Activated T-helper 1 cell treated with anti-CD3 and anti-CD28 coated beads, Interleukin-12 subunit alpha, Interleukin-12 subunit beta, Interleukin-2, Interleukin-4 antibody, amounts not matched to agents 30 ng/mL and 10 ng/mL and 1 ng/mL, durations not matched to agents 14 hours and 24 hours and 36 hours (primary cell): ENCODE measurements at regions not wholly inside any gene's neighbourhood (a gene's known extent, or its start where the extent isn't known, plus 50 kb on each side); places are given as distances from the start of the nearest gene placed in this dataset.
"Not testable (repeated sequence)": the region's sequence is repeated elsewhere in the genome, so short reads cannot be mapped to it uniquely, and the experiment has no call there.

Experiments
- DNase-seq: peaks from one replicate; pipeline ENCODE4 v3.0.0; 2021; ENCODE audit warnings: low spot score
- H3K27ac Mint-ChIP-seq: one replicate; pipeline ENCODE4 v1.8.0; 2021; ENCODE audit warnings: mild to moderate bottlenecking, mixed read lengths
- H3K27me3 Mint-ChIP-seq: one replicate; pipeline ENCODE4 v1.8.0; 2022; ENCODE audit warnings: mild to moderate bottlenecking, moderate library complexity, mixed read lengths; ENCODE audit not compliant: insufficient read depth
- H3K36me3 Mint-ChIP-seq: one replicate; pipeline ENCODE4 v1.8.0; 2021; ENCODE audit warnings: low read depth, mixed read lengths
- H3K4me1 Mint-ChIP-seq: one replicate; pipeline ENCODE4 v1.8.0; 2021; ENCODE audit warnings: low read depth, mixed read lengths
- H3K4me3 Mint-ChIP-seq: one replicate; pipeline ENCODE4 v1.8.0; 2021; ENCODE audit warnings: mild to moderate bottlenecking, moderate library complexity, mixed read lengths
- H3K9me3 Mint-ChIP-seq: one replicate; pipeline ENCODE4 v1.8.0; 2021; ENCODE audit warnings: mixed read lengths
- intact Hi-C: fragments of 100-400 bp; cut with micrococcal nuclease; formaldehyde crosslinking; loops from one replicate; pipeline ENCODE4 v1.15.1; 2024

GRCh38 chr19:30114095-30114494 is 172.1 kb downstream of the URI1 start:
- DNase-seq, intact Hi-C loops, H3K4me1 Mint-ChIP-seq, H3K4me3 Mint-ChIP-seq, H3K9me3 Mint-ChIP-seq, H3K36me3 Mint-ChIP-seq, H3K27me3 Mint-ChIP-seq, H3K27ac Mint-ChIP-seq: not testable (repeated sequence)

GRCh38 chr19:30115947-30116346 is 173.9 kb downstream of the URI1 start:
- H3K9me3 Mint-ChIP-seq: no peaks in the 10 kb centered on the region
- no peaks in the 10 kb centered on the region for H3K27me3 Mint-ChIP-seq
- intact Hi-C loops: no loop called here
- no peak overlapping the region for H3K27ac Mint-ChIP-seq
- no peaks in the 10 kb centered on the region for H3K36me3 Mint-ChIP-seq
- H3K4me3 Mint-ChIP-seq: no peak overlapping the region
- DNase-seq: no peak
- no peaks in the 10 kb centered on the region for H3K4me1 Mint-ChIP-seq

- Mint-ChIP-seq H3K4me3 (no peak overlapping the region), H3K27me3 (no peaks in the 10 kb centered on the region), H3K9me3 (no peaks in the 10 kb centered on the region), H3K27ac (no peak overlapping the region), H3K4me1 (no peaks in the 10 kb centered on the region), H3K36me3 (no peaks in the 10 kb centered on the region)
- no peak for DNase-seq
- intact Hi-C loops: no loop called here
These were observed 174.5 kb downstream of the URI1 start for GRCh38 chr19:30116530-30116929.

GRCh38 chr19:30116984-30117555 is 175.0 kb downstream of the URI1 start:
- intact Hi-C loops: no loop called here
- no peaks in the 10 kb centered on the region for H3K9me3 Mint-ChIP-seq
- H3K27me3 Mint-ChIP-seq: no peaks in the 10 kb centered on the region
- no peak overlapping the region for H3K4me3 Mint-ChIP-seq
- H3K27ac Mint-ChIP-seq: no peak overlapping the region
- H3K36me3 Mint-ChIP-seq: no peaks in the 10 kb centered on the region
- no peaks in the 10 kb centered on the region for H3K4me1 Mint-ChIP-seq
- no peak for DNase-seq

GRCh38 chr19:30117636-30118145 is 175.7 kb downstream of the URI1 start:
- Mint-ChIP-seq H3K36me3 (no peaks in the 10 kb centered on the region), H3K9me3 (no peaks in the 10 kb centered on the region), H3K4me1 (no peaks in the 10 kb centered on the region), H3K27ac (no peak overlapping the region), H3K4me3 (no peak overlapping the region), H3K27me3 (no peaks in the 10 kb centered on the region)
- DNase-seq: no peak
- intact Hi-C loops: no loop called here

GRCh38 chr19:30118221-30118620 is 176.2 kb downstream of the URI1 start:
- Mint-ChIP-seq H3K36me3 (no peaks in the 10 kb centered on the region), H3K9me3 (no peaks in the 10 kb centered on the region), H3K4me1 (no peaks in the 10 kb centered on the region), H3K4me3 (no peak overlapping the region), H3K27me3 (no peaks in the 10 kb centered on the region), H3K27ac (no peak overlapping the region)
- no peak for DNase-seq
- intact Hi-C loops: no loop called here

- peaks cover 3% of the 10 kb centered on the region for H3K27me3 Mint-ChIP-seq
- H3K4me1 Mint-ChIP-seq: no peaks in the 10 kb centered on the region
- H3K4me3 Mint-ChIP-seq: no peak overlapping the region
- H3K9me3 Mint-ChIP-seq: no peaks in the 10 kb centered on the region
- intact Hi-C loops: no loop called here
- no peak overlapping the region for H3K27ac Mint-ChIP-seq
- no peak for DNase-seq
- no peaks in the 10 kb centered on the region for H3K36me3 Mint-ChIP-seq
These were observed 176.7 kb downstream of the URI1 start for GRCh38 chr19:30118760-30119159.

GRCh38 chr19:30119180-30119908 is 177.3 kb downstream of the URI1 start:
- H3K9me3 Mint-ChIP-seq: no peaks in the 10 kb centered on the region
- peaks cover 4% of the 10 kb centered on the region for H3K27me3 Mint-ChIP-seq
- intact Hi-C loops: no loop called here
- H3K4me3 Mint-ChIP-seq: no peak overlapping the region
- no peak for DNase-seq
- no peak overlapping the region for H3K27ac Mint-ChIP-seq
- no peaks in the 10 kb centered on the region for H3K36me3 Mint-ChIP-seq
- H3K4me1 Mint-ChIP-seq: no peaks in the 10 kb centered on the region

GRCh38 chr19:30120860-30121484 is 178.9 kb downstream of the URI1 start:
- H3K9me3 Mint-ChIP-seq: no peaks in the 10 kb centered on the region
- no peaks in the 10 kb centered on the region for H3K36me3 Mint-ChIP-seq
- no peaks in the 10 kb centered on the region for H3K4me1 Mint-ChIP-seq
- no peak for DNase-seq
- H3K4me3 Mint-ChIP-seq: no peak overlapping the region
- intact Hi-C loops: no loop called here
- no peak overlapping the region for H3K27ac Mint-ChIP-seq
- peaks cover 6% of the 10 kb centered on the region for H3K27me3 Mint-ChIP-seq

GRCh38 chr19:30122431-30122830 is 180.4 kb downstream of the URI1 start:
- H3K9me3 Mint-ChIP-seq: no peaks in the 10 kb centered on the region
- peaks cover 6% of the 10 kb centered on the region for H3K27me3 Mint-ChIP-seq
- H3K36me3 Mint-ChIP-seq: no peaks in the 10 kb centered on the region
- H3K27ac Mint-ChIP-seq: no peak overlapping the region
- no peaks in the 10 kb centered on the region for H3K4me1 Mint-ChIP-seq
- no peak overlapping the region for H3K4me3 Mint-ChIP-seq
- DNase-seq: no peak
- intact Hi-C loops: no loop called here

- Mint-ChIP-seq H3K4me1 (no peaks in the 10 kb centered on the region), H3K4me3 (no peak overlapping the region), H3K27ac (no peak overlapping the region), H3K36me3 (no peaks in the 10 kb centered on the region), H3K9me3 (no peaks in the 10 kb centered on the region), H3K27me3 (peaks cover 6% of the 10 kb centered on the region)
- no peak for DNase-seq
- intact Hi-C loops: no loop called here
These were observed 181.1 kb downstream of the URI1 start for GRCh38 chr19:30123119-30123518.

- no peaks in the 10 kb centered on the region for H3K4me1 Mint-ChIP-seq
- no peak overlapping the region for H3K27ac Mint-ChIP-seq
- DNase-seq: no peak
- no peaks in the 10 kb centered on the region for H3K9me3 Mint-ChIP-seq
- peaks cover 6% of the 10 kb centered on the region for H3K27me3 Mint-ChIP-seq
- H3K36me3 Mint-ChIP-seq: no peaks in the 10 kb centered on the region
- intact Hi-C loops: no loop called here
- no peak overlapping the region for H3K4me3 Mint-ChIP-seq
These were observed 181.6 kb downstream of the URI1 start for GRCh38 chr19:30123611-30124010.

- no peak overlapping the region for H3K4me3 Mint-ChIP-seq
- intact Hi-C loops: no loop called here
These were observed 186.2 kb downstream of the URI1 start for GRCh38 chr19:30128211-30128610.

More at GRCh38 chr19:30128211-30128610, 186.2 kb downstream of the URI1 start:
- DNase-seq: no peak
- H3K4me1 Mint-ChIP-seq: no peaks in the 10 kb centered on the region
- no peak overlapping the region for H3K27ac Mint-ChIP-seq
- peaks cover 6% of the 10 kb centered on the region for H3K27me3 Mint-ChIP-seq
- H3K9me3 Mint-ChIP-seq: no peaks in the 10 kb centered on the region
- no peaks in the 10 kb centered on the region for H3K36me3 Mint-ChIP-seq
